H1 (cell line): ENCODE measurements at regions not wholly inside any gene's neighbourhood (a gene's known extent, or its start where the extent isn't known, plus 50 kb on each side); places are given as distances from the start of the nearest gene placed in this dataset.

ENCODE experiments used
- CTCF ChIA-PET: fragments of 300-600 bp; sonication (Branson Sonifier 250); formaldehyde crosslinking; loops from one replicate; lab custom pipeline; 2021; ENCODE audit not compliant: partially characterized antibody; lab: Charles Lee
- POLR2A ChIA-PET: fragments of 300-600 bp; sonication (Branson Sonifier 250); formaldehyde crosslinking; loops from one replicate; lab custom pipeline; 2021; ENCODE audit warnings: inconsistent platforms; ENCODE audit not compliant: partially characterized antibody; lab: Charles Lee
- DNase-seq, 2 experiments: peaks; one replicate each; pipeline versions ENCODE4 v3.0.0 to v3.0.0-alpha.2; 2010 to 2022; ENCODE audit warnings: low spot score in 2 of 2, low read depth in 1 of 2, mixed read lengths in 1 of 2
- FAIRE-seq: peaks from 2 replicates; lab custom pipeline; 2011; peaks lifted over from hg19 to GRCh38; lab: Jason Lieb, UNC
- H2AFZ ChIP-seq: 2 replicates; pipeline ENCODE4 v1.8.1; 2012; ENCODE audit warnings: low read length, inconsistent platforms
- H2AK5ac ChIP-seq: 2 replicates; pipeline ENCODE4 v1.6.1; 2013; ENCODE audit warnings: low read depth, low read length
- H2BK120ac ChIP-seq: replicated peaks from 2 replicates; pipeline ENCODE3; 2013; ENCODE audit warnings: low read depth, low read length, inconsistent platforms
- H2BK12ac ChIP-seq: 2 replicates; pipeline ENCODE4 v1.6.1; 2013; ENCODE audit warnings: low read depth, low read length
- H2BK15ac ChIP-seq: 2 replicates; pipeline ENCODE4 v1.6.1; 2013; ENCODE audit warnings: low read length
- H2BK20ac ChIP-seq: 2 replicates; pipeline ENCODE4 v1.6.1; 2013; ENCODE audit warnings: low read length
- H2BK5ac ChIP-seq: 2 replicates; pipeline ENCODE4 v1.6.1; 2013; ENCODE audit warnings: low read depth, low read length
- H3K14ac ChIP-seq: 2 replicates; pipeline ENCODE4 v1.6.1; 2013; ENCODE audit warnings: inconsistent platforms; ENCODE audit not compliant: insufficient read length
- H3K18ac ChIP-seq: 2 replicates; pipeline ENCODE4 v1.6.1; 2013; ENCODE audit warnings: low read length; ENCODE audit errors: extremely low read depth
- H3K23ac ChIP-seq: 2 replicates; pipeline ENCODE4 v1.6.1; 2013; ENCODE audit warnings: inconsistent platforms; ENCODE audit not compliant: insufficient read length
- H3K23me2 ChIP-seq: 2 replicates; pipeline ENCODE4 v1.6.1; 2013; ENCODE audit warnings: low read depth, low read length
- H3K27ac ChIP-seq: 2 replicates; pipeline ENCODE4 v1.6.1; 2011; ENCODE audit warnings: low read depth, low read length, inconsistent platforms
- H3K27me3 ChIP-seq, 4 experiments: replicated peaks in 1 of 4; 1 replicate in 1 of 4; 2 replicates in 3 of 4; pipeline versions ENCODE4 v1.6.1 to v1.8.1; 2011 to 2013; ENCODE audit warnings: low read length in 3 of 4, mild to moderate bottlenecking in 3 of 4, inconsistent platforms in 2 of 4, mixed read lengths in 2 of 4, moderate library complexity in 1 of 4; ENCODE audit not compliant: control insufficient read depth in 3 of 4, insufficient read depth in 3 of 4; ENCODE audit errors: extremely low read depth in 1 of 4
- H3K36me3 ChIP-seq, 4 experiments: 2 replicates each; pipeline versions ENCODE4 v1.6.1 to v1.8.1; 2011 to 2013; ENCODE audit warnings: mild to moderate bottlenecking in 4 of 4, low read length in 3 of 4, moderate library complexity in 2 of 4, control low read depth in 1 of 4, inconsistent platforms in 1 of 4; ENCODE audit not compliant: insufficient read depth in 4 of 4, control insufficient read depth in 2 of 4
- H3K4ac ChIP-seq: replicated peaks from 2 replicates; pipeline ENCODE3; 2013; ENCODE audit warnings: low read length, low read depth, mixed read lengths, inconsistent platforms; ENCODE audit not compliant: insufficient read length
- H3K4me1 ChIP-seq, 4 experiments: replicated peaks in 1 of 4; 1 replicate in 1 of 4; 2 replicates in 3 of 4; pipeline versions ENCODE4 v1.6.1 to v1.8.1; 2011 to 2013; ENCODE audit warnings: low read length in 3 of 4, inconsistent platforms in 2 of 4, mixed read lengths in 1 of 4; ENCODE audit not compliant: insufficient read depth in 4 of 4, control insufficient read depth in 3 of 4
- H3K4me2 ChIP-seq, 2 experiments: 2 replicates each; pipeline versions ENCODE4 v1.6.1 to v1.8.1; 2011 to 2013; ENCODE audit warnings: low read depth in 2 of 2, low read length in 2 of 2, control low read depth in 1 of 2, inconsistent platforms in 1 of 2, mild to moderate bottlenecking in 1 of 2; ENCODE audit not compliant: insufficient read depth in 1 of 2
- H3K4me3 ChIP-seq, 4 experiments: fragments of 200-600, 300-600 bp in 1 of 4; sonication (generic), shearing (Covaris generic), sonication (Bioruptor Twin) in 1 of 4; 2 replicates each; pipeline versions ENCODE4 v1.5.1 to v1.8.1; 2011 to 2016; ENCODE audit warnings: low read length in 4 of 4, low read depth in 3 of 4, control low read depth in 2 of 4, inconsistent platforms in 2 of 4, mild to moderate bottlenecking in 2 of 4, mixed read lengths in 1 of 4, moderate library complexity in 1 of 4; ENCODE audit not compliant: insufficient read depth in 2 of 4; ENCODE audit errors: extremely low read depth in 1 of 4
- H3K56ac ChIP-seq: replicated peaks from 2 replicates; pipeline ENCODE3; 2013; ENCODE audit warnings: low read depth, mild to moderate bottlenecking, mixed read lengths, low read length, inconsistent platforms; ENCODE audit not compliant: insufficient read length
- H3K79me1 ChIP-seq: 2 replicates; pipeline ENCODE4 v1.6.1; 2013; ENCODE audit warnings: low read depth, low read length, control low read depth
- H3K79me2 ChIP-seq, 2 experiments: 2 replicates each; pipeline versions ENCODE4 v1.6.1 to v1.8.1; 2012 to 2013; ENCODE audit warnings: low read length in 2 of 2, mild to moderate bottlenecking in 2 of 2, inconsistent platforms in 1 of 2; ENCODE audit not compliant: insufficient read depth in 2 of 2, control insufficient read depth in 1 of 2
- H3K9ac ChIP-seq, 4 experiments: replicated peaks in 1 of 4; 1 replicate in 1 of 4; 2 replicates in 3 of 4; pipeline versions ENCODE4 v1.6.1 to v1.8.1; 2011 to 2013; ENCODE audit warnings: low read depth in 3 of 4, low read length in 3 of 4, control low read depth in 2 of 4, mild to moderate bottlenecking in 2 of 4, moderate library complexity in 2 of 4, inconsistent platforms in 1 of 4; ENCODE audit errors: extremely low read depth in 1 of 4
- H3K9me3 ChIP-seq, 2 experiments: 2 replicates each; pipeline versions ENCODE4 v1.6.1 to v1.8.1; 2012 to 2013; ENCODE audit warnings: mild to moderate bottlenecking in 2 of 2, moderate library complexity in 2 of 2, control low read depth in 1 of 2, inconsistent platforms in 1 of 2, low read depth in 1 of 2, low read length in 1 of 2, mixed read lengths in 1 of 2; ENCODE audit not compliant: insufficient read depth in 2 of 2
- H4K20me1 ChIP-seq, 2 experiments: replicated peaks in 1 of 2; 2 replicates each; pipeline versions ENCODE3 to v1.8.1; 2011 to 2013; ENCODE audit warnings: inconsistent platforms in 2 of 2, low read length in 2 of 2, mild to moderate bottlenecking in 1 of 2; ENCODE audit not compliant: insufficient read depth in 2 of 2, control insufficient read depth in 1 of 2
- H4K5ac ChIP-seq: 2 replicates; pipeline ENCODE4 v1.6.1; 2013; ENCODE audit warnings: low read length, low read depth, mixed read lengths, inconsistent platforms; ENCODE audit not compliant: insufficient read length
- H4K8ac ChIP-seq: 2 replicates; pipeline ENCODE4 v1.8.0; 2013; ENCODE audit warnings: mild to moderate bottlenecking, moderate library complexity, low read length, inconsistent platforms; ENCODE audit not compliant: insufficient read depth; ENCODE audit errors: extremely low read depth
- H4K91ac ChIP-seq: replicated peaks from 2 replicates; pipeline ENCODE3; 2013; ENCODE audit warnings: low read length, mixed read lengths, inconsistent platforms; ENCODE audit not compliant: insufficient read length
- BCL11A ChIP-seq, 2 experiments: IDR thresholded peaks; one replicate each; pipeline ENCODE4 v1.6.1; 2011; ENCODE audit warnings: low read depth in 2 of 2, low read length in 2 of 2, mild to moderate bottlenecking in 2 of 2
- CBX5 ChIP-seq: fragments of 300-800, 300-1000 bp; sonication (generic); IDR thresholded peaks from 2 replicates; pipeline ENCODE4 v1.7.1; 2016; ENCODE audit warnings: antibody characterized with exemption, low read length, low read depth
- JUND ChIP-seq: IDR thresholded peaks from 2 replicates; pipeline ENCODE4 v1.6.1; 2011; ENCODE audit warnings: mild to moderate bottlenecking, improper control_type of control experiment, low read length
- KDM5A ChIP-seq: fragments of 200-600 bp; IDR thresholded peaks from 2 replicates; pipeline ENCODE4 v1.7.1; 2012; ENCODE audit warnings: mild to moderate bottlenecking, low read length, inconsistent platforms, mixed read lengths
- NANOG ChIP-seq: IDR thresholded peaks from 2 replicates; pipeline ENCODE4 v1.6.1; 2011; ENCODE audit warnings: low read length, low read depth, mild to moderate bottlenecking, inconsistent platforms; ENCODE audit not compliant: insufficient read depth, poor library complexity, severe bottlenecking
- PHF8 ChIP-seq: fragments of 200-600 bp; sonication (generic); conservative IDR thresholded peaks from 2 replicates; pipeline ENCODE4 v1.7.1; 2012; ENCODE audit warnings: low read depth, mild to moderate bottlenecking, inconsistent platforms, low read length, moderate library complexity
- POLR2A ChIP-seq, 2 experiments: IDR thresholded peaks; 1 replicate in 1 of 2; 2 replicates in 1 of 2; pipeline ENCODE4 v1.6.1; 2011; ENCODE audit warnings: low read depth in 2 of 2, low read length in 2 of 2, mild to moderate bottlenecking in 2 of 2; ENCODE audit errors: control extremely low read depth in 1 of 2
- SIRT6 ChIP-seq: IDR thresholded peaks from one replicate; pipeline ENCODE4 v1.7.1; 2012; ENCODE audit warnings: low read length, inconsistent platforms
- SRF ChIP-seq: IDR thresholded peaks from 2 replicates; pipeline ENCODE4 v1.6.1; 2011; ENCODE audit warnings: mild to moderate bottlenecking, low read depth, low read length, moderate library complexity
- WGBS, 2 experiments: shearing (Covaris generic) in 1 of 2; methylation state at CpG; one replicate each; pipeline versions ENCODE4 v1.1.6 to v1.1.7; 2013 to 2015; ENCODE audit warnings: low lambda C conversion rate in 2 of 2, mixed read lengths in 2 of 2, inconsistent platforms in 1 of 2, low coverage in 1 of 2, missing lambda C conversion rate in 1 of 2; ENCODE audit not compliant: insufficient replicate concordance in 2 of 2, insufficient coverage in 1 of 2, insufficient read length in 1 of 2; ENCODE audit errors: extremely low coverage in 1 of 2, missing lambda C conversion rate in 1 of 2; 5-methylcytosine and 5-hydroxymethylcytosine counted together
- TF ChIP-seq, protein P1 (sequence below): IDR thresholded peaks from 2 replicates; pipeline ENCODE4 v1.6.1; 2011; ENCODE audit warnings: low read depth, mild to moderate bottlenecking, low read length; ENCODE audit not compliant: insufficient read depth
- TF ChIP-seq, protein P2 (sequence below), 3 experiments: IDR thresholded peaks; 1 replicate in 2 of 3; 2 replicates in 1 of 3; pipeline versions ENCODE4 v1.5.1 to v1.6.1; 2011; ENCODE audit warnings: low read length in 3 of 3, mild to moderate bottlenecking in 3 of 3, inconsistent platforms in 2 of 3, low read depth in 1 of 3, moderate library complexity in 1 of 3; ENCODE audit not compliant: insufficient read depth in 1 of 3; ENCODE audit errors: control extremely low read depth in 1 of 3

DNA sequence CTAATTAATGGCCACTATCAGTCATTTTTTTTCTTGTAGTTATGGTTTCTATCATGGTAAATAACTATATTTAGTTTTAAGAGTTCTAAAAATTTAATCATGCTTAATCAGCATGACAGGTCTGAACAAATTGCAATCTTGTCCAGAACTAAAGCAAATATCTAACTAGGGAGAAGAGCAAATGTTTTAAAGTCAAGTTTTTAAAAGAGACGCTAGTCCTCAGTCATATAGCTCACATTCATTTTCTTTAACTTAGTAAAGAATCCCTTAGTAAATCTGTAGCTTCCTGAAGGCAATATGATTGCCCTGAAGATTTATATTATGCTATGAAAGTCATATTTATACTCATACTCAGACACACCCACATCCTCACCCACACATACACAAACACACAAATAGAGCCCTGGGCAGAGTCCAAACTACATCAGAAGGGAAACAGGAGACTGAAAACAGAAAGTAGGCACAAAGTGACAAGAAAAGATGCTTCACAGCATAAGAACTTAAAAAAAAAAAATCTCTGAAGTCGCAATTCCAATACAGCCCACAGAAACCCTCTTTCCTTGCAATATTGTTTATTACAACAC is 1149.1 kb downstream of the SI start:
- H3K4me2 ChIP-seq: no peak overlapping the region
- H4K5ac ChIP-seq: no peak overlapping the region
- no peak overlapping the region; the same call in 1 of the 2 replicates for H2AFZ ChIP-seq
- WGBS, 2 experiments: 72% methylated on average over 2 of the region's 2 CpGs; no CpG with 5 or more reads in 1 of the 2 experiments
- H2BK20ac ChIP-seq: no peak overlapping the region
- no peak overlapping the region for H3K14ac ChIP-seq
- no peak overlapping the region for H3K4me3 ChIP-seq
- no peaks in the 10 kb centered on the region for H3K9me3 ChIP-seq
- H4K20me1 ChIP-seq: no peaks in the 10 kb centered on the region
- H2BK5ac ChIP-seq: no peak overlapping the region
- ChIA-PET POLR2A (no interaction called here), CTCF (interaction anchor here (0.7 kb wide), 1 partner anchor 18 kb away, joined by 3 read pairs; no protein-coding TSS in a partner anchor)
- H4K91ac ChIP-seq: no peak overlapping the region
- H3K36me3 ChIP-seq: no peaks in the 10 kb centered on the region
- H3K18ac ChIP-seq: no peak overlapping the region
- no peak overlapping the region for H3K23ac ChIP-seq
- H3K79me2 ChIP-seq: no peaks in the 10 kb centered on the region
- H3K79me1 ChIP-seq: no peaks in the 10 kb centered on the region
- H3K27ac ChIP-seq: no peak overlapping the region
- no peak for FAIRE-seq
- H2AK5ac ChIP-seq: no peak overlapping the region
- H2BK12ac ChIP-seq: no peak overlapping the region
- no peak overlapping the region for H3K4ac ChIP-seq
- no peak overlapping the region for H3K9ac ChIP-seq
- no peak overlapping the region for H2BK15ac ChIP-seq
- H3K4me1 ChIP-seq: peaks cover 0 to 4% (median 2%) of the 10 kb centered on the region in 4 experiments; a peak in 2 of 7 replicates
- DNase-seq: no peak
- no peaks in the 10 kb centered on the region for H3K27me3 ChIP-seq
- no peak overlapping the region for H3K56ac ChIP-seq
- no peak overlapping the region for H4K8ac ChIP-seq
- H2BK120ac ChIP-seq: no peak overlapping the region
- no peaks in the 10 kb centered on the region for H3K23me2 ChIP-seq
- TF ChIP-seq BCL11A (IDR thresholded peaks at IDR 0.05; ENCODE audit: low read depth in 2 of 2, low read length in 2 of 2): no peak
- TF ChIP-seq, protein P1, sequence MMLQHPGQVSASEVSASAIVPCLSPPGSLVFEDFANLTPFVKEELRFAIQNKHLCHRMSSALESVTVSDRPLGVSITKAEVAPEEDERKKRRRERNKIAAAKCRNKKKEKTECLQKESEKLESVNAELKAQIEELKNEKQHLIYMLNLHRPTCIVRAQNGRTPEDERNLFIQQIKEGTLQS: no peak
- TF ChIP-seq, protein P2, sequence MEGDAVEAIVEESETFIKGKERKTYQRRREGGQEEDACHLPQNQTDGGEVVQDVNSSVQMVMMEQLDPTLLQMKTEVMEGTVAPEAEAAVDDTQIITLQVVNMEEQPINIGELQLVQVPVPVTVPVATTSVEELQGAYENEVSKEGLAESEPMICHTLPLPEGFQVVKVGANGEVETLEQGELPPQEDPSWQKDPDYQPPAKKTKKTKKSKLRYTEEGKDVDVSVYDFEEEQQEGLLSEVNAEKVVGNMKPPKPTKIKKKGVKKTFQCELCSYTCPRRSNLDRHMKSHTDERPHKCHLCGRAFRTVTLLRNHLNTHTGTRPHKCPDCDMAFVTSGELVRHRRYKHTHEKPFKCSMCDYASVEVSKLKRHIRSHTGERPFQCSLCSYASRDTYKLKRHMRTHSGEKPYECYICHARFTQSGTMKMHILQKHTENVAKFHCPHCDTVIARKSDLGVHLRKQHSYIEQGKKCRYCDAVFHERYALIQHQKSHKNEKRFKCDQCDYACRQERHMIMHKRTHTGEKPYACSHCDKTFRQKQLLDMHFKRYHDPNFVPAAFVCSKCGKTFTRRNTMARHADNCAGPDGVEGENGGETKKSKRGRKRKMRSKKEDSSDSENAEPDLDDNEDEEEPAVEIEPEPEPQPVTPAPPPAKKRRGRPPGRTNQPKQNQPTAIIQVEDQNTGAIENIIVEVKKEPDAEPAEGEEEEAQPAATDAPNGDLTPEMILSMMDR (IDR thresholded peaks at IDR 0.05; ENCODE audit: control extremely low read depth in 1 of 3, insufficient read depth in 1 of 3, low read depth in 1 of 3, low read length in 3 of 3): no peak
- no peak for TF ChIP-seq NANOG
- no peak for TF ChIP-seq JUND
- no peak for TF ChIP-seq SRF
- TF ChIP-seq PHF8: no peak
- no peak for TF ChIP-seq SIRT6
- no peak for TF ChIP-seq POLR2A (IDR thresholded peaks at IDR 0.05; ENCODE audit: control extremely low read depth in 1 of 2, low read depth in 2 of 2, low read length in 2 of 2)
- TF ChIP-seq KDM5A: no peak
- no peak for TF ChIP-seq CBX5
